GM12878 (cell line): ENCODE measurements at regions not wholly inside any gene's neighbourhood (a gene's known extent, or its start where the extent isn't known, plus 50 kb on each side); places are given as distances from the start of the nearest gene placed in this dataset.

Source experiments
- ATAC-seq: fragments of 200-7000 bp; cut with Tn5 transposase; 3 replicates; pipeline ENCODE4 v1.9.1; 2020; ENCODE audit warnings: mild to moderate bottlenecking, moderate library complexity
- BruUV-seq: library from RNA; stranded (reverse); fragments of 400-500 nt; replicated peaks from 2 replicates; lab custom pipeline; 2021; lab: Mats Ljungman, UMichigan
- CTCF ChIA-PET: fragments of 300-600 bp; sonication (Branson Sonifier 250); formaldehyde crosslinking; extraction: SDS; loops from one replicate; lab custom pipeline; 2021; ENCODE audit warnings: inconsistent platforms; lab: Yijun Ruan, JAX
- POLR2A ChIA-PET: fragments of 350-600 bp; formaldehyde crosslinking; extraction: SDS; loops from one replicate; lab custom pipeline; 2021; ENCODE audit warnings: inconsistent platforms; lab: Charles Lee
- RAD21 ChIA-PET: fragments of 300-600 bp; sonication (Branson Sonifier 250); formaldehyde crosslinking; loops from one replicate; lab custom pipeline; 2023; ENCODE audit warnings: antibody characterized with exemption; ENCODE audit not compliant: unreplicated experiment; lab: Charles Lee
- SMC1A ChIA-PET: fragments of 300-600 bp; sonication (Branson Sonifier 250); formaldehyde crosslinking; loops from one replicate; lab custom pipeline; 2023; ENCODE audit not compliant: unreplicated experiment, uncharacterized antibody; lab: Charles Lee
- DNase-seq: peaks from one replicate; pipeline ENCODE4 v3.0.0-alpha.2; 2011; ENCODE audit warnings: low read depth, low spot score
- FAIRE-seq: peaks from 3 replicates; lab custom pipeline; 2011; peaks lifted over from hg19 to GRCh38; lab: Jason Lieb, UNC
- H2AFZ ChIP-seq: 2 replicates; pipeline ENCODE4 v1.6.0; 2011; ENCODE audit warnings: low read depth, low read length, control low read depth; ENCODE audit not compliant: control insufficient read depth
- H3K27ac ChIP-seq: 2 replicates; pipeline ENCODE4 v1.5.1; 2011; ENCODE audit warnings: control low read depth; ENCODE audit not compliant: control insufficient read depth, insufficient read depth
- H3K27me3 ChIP-seq, 2 experiments: replicated peaks in 1 of 2; 2 replicates each; pipeline versions ENCODE4 v1.6.0 to v1.6.1; 2011; ENCODE audit warnings: low read length in 1 of 2; ENCODE audit not compliant: control insufficient read depth in 2 of 2, insufficient read depth in 2 of 2
- H3K36me3 ChIP-seq, 2 experiments: 2 replicates each; pipeline ENCODE4 v1.5.1; 2011; ENCODE audit warnings: low read length in 1 of 2; ENCODE audit not compliant: control insufficient read depth in 2 of 2, insufficient read depth in 2 of 2
- H3K4me1 ChIP-seq: 2 replicates; pipeline ENCODE4 v1.6.1; 2011; ENCODE audit warnings: mild to moderate bottlenecking, low read length, moderate library complexity, mixed read lengths; ENCODE audit not compliant: control insufficient read depth, insufficient read depth
- H3K4me2 ChIP-seq: 2 replicates; pipeline ENCODE4 v1.6.0; 2011; ENCODE audit warnings: control low read depth; ENCODE audit not compliant: control insufficient read depth, insufficient read depth
- H3K4me3 ChIP-seq: fragments of 200-600 bp; sonication (generic); 2 replicates; pipeline ENCODE4 v1.5.1; 2016
- H3K79me2 ChIP-seq: 2 replicates; pipeline ENCODE4 v1.6.0; 2011; ENCODE audit warnings: low read length; ENCODE audit not compliant: control insufficient read depth, insufficient read depth
- H3K9ac ChIP-seq: 2 replicates; pipeline ENCODE4 v1.8.0; 2011; ENCODE audit warnings: low read length, control low read depth, mixed read lengths; ENCODE audit not compliant: control insufficient read depth, insufficient read depth
- H3K9me3 ChIP-seq: replicated peaks from 3 replicates; pipeline ENCODE4 v1.5.1; 2011; ENCODE audit warnings: mild to moderate bottlenecking, low read length; ENCODE audit not compliant: control insufficient read depth, insufficient read depth
- H4K20me1 ChIP-seq: 2 replicates; pipeline ENCODE4 v1.6.0; 2011; ENCODE audit not compliant: control insufficient read depth, insufficient read depth
- BHLHE40 ChIP-seq, 2 experiments: fragments of 450-650 bp in 1 of 2; IDR thresholded peaks; 2 replicates each; pipeline ENCODE4 v1.6.1; 2011 to 2017; ENCODE audit warnings: low read depth in 2 of 2, borderline replicate concordance in 1 of 2, improper control_type of control experiment in 1 of 2, low read length in 1 of 2, mild to moderate bottlenecking in 1 of 2
- CREM ChIP-seq: IDR thresholded peaks from 2 replicates; pipeline ENCODE4 v1.6.1; 2014; ENCODE audit warnings: antibody characterized with exemption, low read depth
- EZH2 ChIP-seq: IDR thresholded peaks from 2 replicates; pipeline ENCODE4 v1.6.1; 2012; ENCODE audit warnings: low read depth, mild to moderate bottlenecking, control low read depth, inconsistent platforms, low read length, borderline replicate concordance; ENCODE audit not compliant: control insufficient read depth
- IKZF1 ChIP-seq: fragments of 450-650 bp; conservative IDR thresholded peaks from 2 replicates; pipeline ENCODE4 v1.6.1; 2017; ENCODE audit warnings: antibody characterized with exemption, mild to moderate bottlenecking
- RELA ChIP-seq: fragments of 450-650 bp; IDR thresholded peaks from 2 replicates; pipeline ENCODE4 v1.8.0; 2014; ENCODE audit warnings: borderline replicate concordance; ENCODE audit not compliant: partially characterized antibody
- REST ChIP-seq: IDR thresholded peaks from 2 replicates; pipeline ENCODE4 v1.6.1; 2012; ENCODE audit warnings: mild to moderate bottlenecking, low read depth, low read length
- SKIL ChIP-seq: fragments of 450-650 bp; IDR thresholded peaks from 2 replicates; pipeline ENCODE4 v1.6.1; 2017; ENCODE audit warnings: mild to moderate bottlenecking, low read depth, inconsistent platforms; ENCODE audit not compliant: poor library complexity, severe bottlenecking
- STAT1 ChIP-seq: fragments of 450-650 bp; conservative IDR thresholded peaks from 2 replicates; pipeline ENCODE4 v1.6.1; 2014; ENCODE audit warnings: antibody characterized with exemption, mild to moderate bottlenecking
- TARDBP ChIP-seq: IDR thresholded peaks from 2 replicates; pipeline ENCODE4 v1.6.1; 2016; ENCODE audit warnings: borderline replicate concordance
- YY1 ChIP-seq: IDR thresholded peaks from 2 replicates; pipeline ENCODE4 v1.6.1; 2011; ENCODE audit warnings: low read depth, mild to moderate bottlenecking, low read length
- ZZZ3 ChIP-seq: IDR thresholded peaks from 2 replicates; pipeline ENCODE4 v1.6.1; 2011; ENCODE audit warnings: low read depth; ENCODE audit not compliant: control insufficient read depth, insufficient read length
- WGBS: methylation state at CpG from one replicate; pipeline ENCODE4 v1.1.6; 2016; ENCODE audit warnings: low lambda C conversion rate; ENCODE audit not compliant: insufficient replicate concordance, insufficient coverage; ENCODE audit errors: missing lambda C conversion rate; 5-methylcytosine and 5-hydroxymethylcytosine counted together
- in situ Hi-C: fragments of 300-500 bp; cut with MboI; formaldehyde crosslinking; loops from 9 replicates; pipeline ENCODE4 v1.14.3; 2018; ENCODE audit warnings: mixed read lengths
- intact Hi-C: fragments of 100-400 bp; cut with micrococcal nuclease; formaldehyde crosslinking; loops from one replicate; pipeline ENCODE4 v1.14.2; 2022; ENCODE audit not compliant: unreplicated experiment

- Histone ChIP-seq H3K79me2 (no peaks in the 10 kb centered on the region), H2AFZ (no peak overlapping the region), H3K4me1 (no peaks in the 10 kb centered on the region), H3K27me3 (no peaks in the 10 kb centered on the region; a peak in 2 of 4 replicates), H4K20me1 (no peaks in the 10 kb centered on the region), H3K36me3 (no peaks in the 10 kb centered on the region), H3K9ac (no peak overlapping the region), H3K9me3 (no peaks in the 10 kb centered on the region), H3K4me3 (no peak overlapping the region), H3K27ac (no peak overlapping the region), H3K4me2 (no peak overlapping the region)
- in situ Hi-C loops (no loop called here), intact Hi-C loops (no loop called here)
- POLR2A ChIA-PET: no interaction called here
- ATAC-seq: no peak
- no TSS peak for BruUV-seq
- RAD21 ChIA-PET: no interaction called here
- TF ChIP-seq STAT1 (no peak), YY1 (no peak), SKIL (no peak), CREM (no peak), REST (no peak), EZH2 (no peak), RELA (no peak), IKZF1 (no peak), ZZZ3 (no peak), TARDBP (no peak), BHLHE40 (IDR thresholded peaks at IDR 0.05; ENCODE audit: borderline replicate concordance in 1 of 2, low read depth in 2 of 2, low read length in 1 of 2) (no peak)
- no peak for DNase-seq
- CTCF ChIA-PET: no interaction called here
- SMC1A ChIA-PET: no interaction called here
- FAIRE-seq: no peak
- 36% methylated on average over 6 of the region's 6 CpGs for WGBS
These were observed 165.7 kb downstream of the RHOU start for GRCh38 chr1:228900886-228901392.
